A673 (cell line): ENCODE measurements at regions not wholly inside any gene's neighbourhood (a gene's known extent, or its start where the extent isn't known, plus 50 kb on each side); places are given as distances from the start of the nearest gene placed in this dataset.

ENCODE experiments used
- EZH2 ChIP-seq: fragments of 200-600 bp; sonication (generic); IDR thresholded peaks from 2 replicates; pipeline ENCODE4 v1.6.1; 2017; ENCODE audit warnings: borderline replicate concordance, low read depth, mild to moderate bottlenecking, mixed read lengths, antibody characterized with exemption, low read length; ENCODE audit not compliant: poor library complexity, severe bottlenecking
- TF ChIP-seq, protein P1 (sequence below): fragments of 300-800, 200-600 bp; sonication (generic); conservative IDR thresholded peaks from 2 replicates; pipeline ENCODE4 v1.5.1; 2017; ENCODE audit warnings: low read depth, mild to moderate bottlenecking, antibody characterized with exemption, low read length, moderate library complexity, mixed read lengths

DNA sequence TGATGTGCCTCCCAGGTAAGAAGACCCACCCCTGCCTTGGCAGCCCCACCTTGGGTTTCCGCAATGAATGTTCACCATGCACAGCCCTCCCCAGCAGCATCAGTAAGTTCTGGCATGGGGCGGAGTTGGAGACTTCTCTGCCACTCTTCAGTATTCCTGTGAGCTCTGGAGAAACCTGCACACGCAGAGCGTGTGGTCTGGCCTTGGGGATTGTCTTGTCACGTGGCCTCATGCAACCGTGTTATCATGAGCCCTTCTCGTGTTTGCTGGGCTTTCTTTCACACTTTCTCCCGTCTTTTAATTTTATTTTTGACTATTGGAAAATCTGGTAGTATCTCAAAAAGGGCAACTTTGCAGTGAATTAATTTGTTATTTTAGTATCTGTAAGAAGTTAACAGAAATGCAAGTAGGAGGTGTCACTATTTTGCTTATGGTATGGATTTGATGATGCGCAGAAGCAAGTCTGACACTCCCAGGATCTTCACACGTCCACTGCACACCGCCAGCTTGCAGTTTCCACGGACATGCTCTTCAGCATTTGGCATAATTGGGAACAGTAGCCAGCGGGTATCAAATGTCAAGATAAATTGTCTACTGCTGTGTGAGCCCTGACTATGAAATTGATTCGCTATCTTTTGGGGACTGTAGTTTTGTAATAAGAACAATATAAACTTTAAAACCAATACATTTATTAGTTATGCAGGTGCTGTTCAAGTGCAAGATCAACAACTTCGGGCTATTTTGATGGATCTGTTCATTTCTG lies 463.5 kb downstream of the QKI start:
- TF ChIP-seq, protein P1, sequence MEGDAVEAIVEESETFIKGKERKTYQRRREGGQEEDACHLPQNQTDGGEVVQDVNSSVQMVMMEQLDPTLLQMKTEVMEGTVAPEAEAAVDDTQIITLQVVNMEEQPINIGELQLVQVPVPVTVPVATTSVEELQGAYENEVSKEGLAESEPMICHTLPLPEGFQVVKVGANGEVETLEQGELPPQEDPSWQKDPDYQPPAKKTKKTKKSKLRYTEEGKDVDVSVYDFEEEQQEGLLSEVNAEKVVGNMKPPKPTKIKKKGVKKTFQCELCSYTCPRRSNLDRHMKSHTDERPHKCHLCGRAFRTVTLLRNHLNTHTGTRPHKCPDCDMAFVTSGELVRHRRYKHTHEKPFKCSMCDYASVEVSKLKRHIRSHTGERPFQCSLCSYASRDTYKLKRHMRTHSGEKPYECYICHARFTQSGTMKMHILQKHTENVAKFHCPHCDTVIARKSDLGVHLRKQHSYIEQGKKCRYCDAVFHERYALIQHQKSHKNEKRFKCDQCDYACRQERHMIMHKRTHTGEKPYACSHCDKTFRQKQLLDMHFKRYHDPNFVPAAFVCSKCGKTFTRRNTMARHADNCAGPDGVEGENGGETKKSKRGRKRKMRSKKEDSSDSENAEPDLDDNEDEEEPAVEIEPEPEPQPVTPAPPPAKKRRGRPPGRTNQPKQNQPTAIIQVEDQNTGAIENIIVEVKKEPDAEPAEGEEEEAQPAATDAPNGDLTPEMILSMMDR: no peak
- TF ChIP-seq EZH2: no peak
